ENCODE measurements at regions not wholly inside any gene's neighbourhood (a gene's known extent, or its start where the extent isn't known, plus 50 kb on each side); places are given as distances from the start of the nearest gene placed in this dataset.

- TF ChIP-seq, protein P1, sequence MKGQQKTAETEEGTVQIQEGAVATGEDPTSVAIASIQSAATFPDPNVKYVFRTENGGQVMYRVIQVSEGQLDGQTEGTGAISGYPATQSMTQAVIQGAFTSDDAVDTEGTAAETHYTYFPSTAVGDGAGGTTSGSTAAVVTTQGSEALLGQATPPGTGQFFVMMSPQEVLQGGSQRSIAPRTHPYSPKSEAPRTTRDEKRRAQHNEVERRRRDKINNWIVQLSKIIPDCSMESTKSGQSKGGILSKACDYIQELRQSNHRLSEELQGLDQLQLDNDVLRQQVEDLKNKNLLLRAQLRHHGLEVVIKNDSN (IDR thresholded peaks at IDR 0.05; ENCODE audit: borderline replicate concordance, low read depth): no peak
- TF ChIP-seq RAD21 (IDR thresholded peaks at IDR 0.05; ENCODE audit: low read length) (no peak), CTCF (IDR thresholded peaks at IDR 0.05) (no peak), TAF1 (IDR thresholded peaks at IDR 0.05; ENCODE audit: borderline replicate concordance, low read depth, low read length) (no peak), POLR2AphosphoS5 (IDR thresholded peaks at IDR 0.05; ENCODE audit: low read depth, low read length) (no peak), MXI1 (IDR thresholded peaks at IDR 0.05; ENCODE audit: low read depth, low read length) (no peak), RFX5 (IDR thresholded peaks at IDR 0.05; ENCODE audit: low read length) (no peak)
Measured at GRCh38 chr12:97801471-97802059, 339.0 kb downstream of the RMST start.

All from SK-N-SH (cell line).